Progenitor cell of endocrine pancreas (in vitro differentiated cells): ENCODE measurements at regions not wholly inside any gene's neighbourhood (a gene's known extent, or its start where the extent isn't known, plus 50 kb on each side); places are given as distances from the start of the nearest gene placed in this dataset.

Experiments
- DNase-seq: peaks from one replicate; pipeline ENCODE4 v3.0.0; 2021; ENCODE audit warnings: low spot score; ENCODE audit not compliant: unreplicated experiment
- H3K27ac Mint-ChIP-seq: 2 replicates; pipeline ENCODE4 v1.8.0; 2021; ENCODE audit warnings: mild to moderate bottlenecking, moderate library complexity, mixed read lengths
- H3K27me3 Mint-ChIP-seq: 2 replicates; pipeline ENCODE4 v1.8.0; 2021; ENCODE audit warnings: mixed read lengths
- H3K36me3 Mint-ChIP-seq: 2 replicates; pipeline ENCODE4 v1.8.0; 2022; ENCODE audit warnings: mixed read lengths; ENCODE audit not compliant: insufficient read depth
- H3K4me1 Mint-ChIP-seq: 2 replicates; pipeline ENCODE4 v1.8.0; 2021; ENCODE audit warnings: low read depth, mixed read lengths
- H3K4me3 Mint-ChIP-seq: 2 replicates; pipeline ENCODE4 v1.8.0; 2021; ENCODE audit warnings: low read depth, mild to moderate bottlenecking, moderate library complexity, mixed read lengths
- H3K9me3 Mint-ChIP-seq: 2 replicates; pipeline ENCODE4 v1.8.0; 2021; ENCODE audit warnings: low read depth, mixed read lengths
- TF ChIP-seq, protein P1 (sequence below): fragments of 200-600 bp; sonication (generic); IDR thresholded peaks from one replicate; pipeline ENCODE4 v1.5.0; 2021; ENCODE audit warnings: antibody characterized with exemption, mild to moderate bottlenecking; ENCODE audit not compliant: unreplicated experiment

- peaks cover 20% of the 10 kb centered on the region for H3K4me1 Mint-ChIP-seq
- TF ChIP-seq, protein P1, sequence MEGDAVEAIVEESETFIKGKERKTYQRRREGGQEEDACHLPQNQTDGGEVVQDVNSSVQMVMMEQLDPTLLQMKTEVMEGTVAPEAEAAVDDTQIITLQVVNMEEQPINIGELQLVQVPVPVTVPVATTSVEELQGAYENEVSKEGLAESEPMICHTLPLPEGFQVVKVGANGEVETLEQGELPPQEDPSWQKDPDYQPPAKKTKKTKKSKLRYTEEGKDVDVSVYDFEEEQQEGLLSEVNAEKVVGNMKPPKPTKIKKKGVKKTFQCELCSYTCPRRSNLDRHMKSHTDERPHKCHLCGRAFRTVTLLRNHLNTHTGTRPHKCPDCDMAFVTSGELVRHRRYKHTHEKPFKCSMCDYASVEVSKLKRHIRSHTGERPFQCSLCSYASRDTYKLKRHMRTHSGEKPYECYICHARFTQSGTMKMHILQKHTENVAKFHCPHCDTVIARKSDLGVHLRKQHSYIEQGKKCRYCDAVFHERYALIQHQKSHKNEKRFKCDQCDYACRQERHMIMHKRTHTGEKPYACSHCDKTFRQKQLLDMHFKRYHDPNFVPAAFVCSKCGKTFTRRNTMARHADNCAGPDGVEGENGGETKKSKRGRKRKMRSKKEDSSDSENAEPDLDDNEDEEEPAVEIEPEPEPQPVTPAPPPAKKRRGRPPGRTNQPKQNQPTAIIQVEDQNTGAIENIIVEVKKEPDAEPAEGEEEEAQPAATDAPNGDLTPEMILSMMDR: peak; percentile 40
Observed at GRCh38 chr11:69943066-69943465, 123.8 kb upstream of the FGF3 start.

DNA sequence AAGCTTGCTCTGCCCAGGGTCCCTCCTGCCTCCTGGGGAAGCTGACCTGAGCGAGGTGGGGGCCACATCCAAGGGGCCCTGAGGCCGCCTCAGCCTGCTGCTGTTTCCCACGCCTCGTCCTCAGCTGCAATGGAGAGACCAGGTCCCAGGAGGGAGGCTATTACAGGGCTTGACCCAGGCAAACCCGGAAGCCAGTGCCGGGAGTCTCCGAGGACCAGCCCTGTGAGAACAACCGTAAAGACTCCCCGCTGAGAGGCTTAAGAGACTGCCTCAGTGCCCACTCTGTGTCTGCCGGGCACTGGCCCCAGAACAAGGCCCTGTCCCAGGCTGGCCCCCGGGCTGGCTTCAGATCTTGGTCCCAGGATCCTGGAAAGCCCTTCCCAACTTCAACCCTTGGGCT is 124.3 kb upstream of the FGF3 start:
- TF ChIP-seq, protein P1: no peak
- H3K9me3 Mint-ChIP-seq: no peaks in the 10 kb centered on the region
- no peaks in the 10 kb centered on the region for H3K36me3 Mint-ChIP-seq
- H3K4me1 Mint-ChIP-seq: peaks cover 23% of the 10 kb centered on the region
- no peak overlapping the region for H3K4me3 Mint-ChIP-seq
- peaks cover under 1% of the 10 kb centered on the region for H3K27me3 Mint-ChIP-seq
- no peak overlapping the region for H3K27ac Mint-ChIP-seq
- DNase-seq: no peak

More at GRCh38 chr11:69943066-69943465, 123.8 kb upstream of the FGF3 start:
- no peaks in the 10 kb centered on the region for H3K27me3 Mint-ChIP-seq
- no peak overlapping the region for H3K27ac Mint-ChIP-seq
- no peaks in the 10 kb centered on the region for H3K36me3 Mint-ChIP-seq
- no peaks in the 10 kb centered on the region for H3K9me3 Mint-ChIP-seq
- H3K4me3 Mint-ChIP-seq: no peak overlapping the region
- no peak for DNase-seq

DNA sequence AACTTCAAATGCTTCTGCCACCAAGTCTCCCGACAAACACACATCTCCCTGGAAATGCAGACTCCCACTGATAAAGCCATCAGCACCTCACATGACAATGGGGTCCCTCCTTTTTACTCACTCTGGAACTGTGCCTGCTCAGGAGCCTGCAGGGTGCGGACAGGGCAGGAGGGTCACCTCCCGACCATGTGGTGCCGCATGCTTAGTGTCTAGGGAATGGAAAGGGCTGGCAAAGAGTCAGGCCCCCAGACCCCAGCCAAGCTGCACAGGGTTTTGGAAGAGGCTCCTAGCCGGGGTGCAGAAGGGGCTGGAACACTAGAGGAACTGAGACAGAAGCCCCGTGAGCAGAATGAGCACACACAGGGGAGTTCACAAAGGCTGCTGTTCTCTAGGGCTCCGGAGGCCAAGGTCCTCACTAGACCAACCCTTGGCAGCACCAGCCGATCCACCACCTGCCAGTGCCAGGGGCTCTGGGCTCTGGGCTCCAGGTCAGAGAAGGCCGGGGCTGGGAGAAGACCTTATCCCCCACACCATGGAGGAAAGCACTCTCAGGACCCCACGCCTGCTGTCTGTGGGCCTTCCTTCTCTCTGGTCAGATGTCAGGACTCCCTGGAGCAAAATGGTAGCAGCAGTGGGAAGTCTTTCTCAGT is 125.1 kb upstream of the FGF3 start:
- Mint-ChIP-seq H3K27ac (no peak overlapping the region), H3K4me3 (no peak overlapping the region), H3K9me3 (no peaks in the 10 kb centered on the region), H3K4me1 (peaks cover 26% of the 10 kb centered on the region), H3K27me3 (peaks cover 3% of the 10 kb centered on the region), H3K36me3 (no peaks in the 10 kb centered on the region)
- TF ChIP-seq, protein P1: no peak
- no peak for DNase-seq

DNA sequence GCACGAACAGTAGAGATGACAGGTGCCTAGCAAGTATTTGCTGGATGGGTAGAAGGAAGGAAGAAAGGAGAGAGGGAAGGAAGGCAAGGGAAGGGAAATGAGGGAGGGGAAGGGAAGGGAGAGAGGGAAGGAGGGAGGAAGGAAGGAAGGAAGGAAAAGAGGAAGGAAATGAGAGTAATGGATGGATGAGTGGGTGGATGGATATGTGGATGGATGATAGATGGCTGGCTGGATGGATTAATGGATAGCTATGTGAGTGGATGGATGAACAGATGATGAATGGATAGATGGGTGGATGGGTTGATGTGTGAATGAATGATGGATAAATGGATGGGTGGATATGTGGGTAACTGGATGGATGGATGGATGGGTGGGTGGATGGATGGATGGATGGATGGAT is 125.9 kb upstream of the FGF3 start:
- Mint-ChIP-seq H3K27ac (no peak overlapping the region), H3K36me3 (no peaks in the 10 kb centered on the region), H3K27me3 (peaks cover 3% of the 10 kb centered on the region), H3K9me3 (no peaks in the 10 kb centered on the region), H3K4me1 (peaks cover 19% of the 10 kb centered on the region), H3K4me3 (no peak overlapping the region)
- TF ChIP-seq, protein P1: no peak
- no peak for DNase-seq

GRCh38 chr11:69947059-69947792 is 128.0 kb upstream of the FGF3 start:
- Mint-ChIP-seq H3K27me3 (peaks cover 6% of the 10 kb centered on the region), H3K27ac (no peak overlapping the region), H3K9me3 (no peaks in the 10 kb centered on the region), H3K4me1 (peaks cover 13% of the 10 kb centered on the region), H3K36me3 (no peaks in the 10 kb centered on the region), H3K4me3 (no peak overlapping the region)
- no peak for DNase-seq
- TF ChIP-seq, protein P1: no peak
